ENCODE measurements at regions not wholly inside any gene's neighbourhood (a gene's known extent, or its start where the extent isn't known, plus 50 kb on each side); places are given as distances from the start of the nearest gene placed in this dataset.
"Not testable (repeated sequence)": the region's sequence is repeated elsewhere in the genome, so short reads cannot be mapped to it uniquely, and the experiment has no call there.

- DNase-seq = no peak
- TF ChIP-seq GATA1 (IDR thresholded peaks at IDR 0.05; ENCODE audit: low read depth, low read length) = no peak
- TF ChIP-seq POLR2A (IDR thresholded peaks at IDR 0.05; ENCODE audit: low read length) = no peak
These were observed 666.2 kb downstream of the SLITRK6 start for GRCh38 chr13:85132986-85133385.

DNA sequence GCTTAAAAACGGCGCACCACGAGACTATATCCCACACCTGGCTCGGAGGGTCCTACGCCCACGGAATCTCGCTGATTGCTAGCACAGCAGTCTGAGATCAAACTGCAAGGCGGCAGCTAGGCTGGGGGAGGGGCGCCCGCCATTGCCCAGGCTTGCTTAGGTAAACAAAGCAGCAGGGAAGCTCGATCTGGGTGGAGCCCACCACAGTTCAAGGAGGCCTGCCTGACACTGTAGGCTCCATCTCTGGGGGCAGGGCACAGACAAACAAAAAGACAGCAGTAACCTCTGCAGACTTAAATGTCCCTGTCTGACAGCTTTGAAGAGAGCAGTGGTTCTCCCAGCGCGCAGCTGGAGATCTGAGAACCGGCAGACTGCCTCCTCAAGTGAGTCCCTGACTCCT lies 675.7 kb downstream of the SLITRK6 start:
- DNase-seq = not testable (repeated sequence)

GRCh38 chr13:85108356-85108755 lies 690.9 kb downstream of the SLITRK6 start:
- TF ChIP-seq GATA1 (IDR thresholded peaks at IDR 0.05; ENCODE audit: low read depth, low read length) (no peak), POLR2A (IDR thresholded peaks at IDR 0.05; ENCODE audit: low read length) (no peak)
- DNase-seq = no peak

DNA sequence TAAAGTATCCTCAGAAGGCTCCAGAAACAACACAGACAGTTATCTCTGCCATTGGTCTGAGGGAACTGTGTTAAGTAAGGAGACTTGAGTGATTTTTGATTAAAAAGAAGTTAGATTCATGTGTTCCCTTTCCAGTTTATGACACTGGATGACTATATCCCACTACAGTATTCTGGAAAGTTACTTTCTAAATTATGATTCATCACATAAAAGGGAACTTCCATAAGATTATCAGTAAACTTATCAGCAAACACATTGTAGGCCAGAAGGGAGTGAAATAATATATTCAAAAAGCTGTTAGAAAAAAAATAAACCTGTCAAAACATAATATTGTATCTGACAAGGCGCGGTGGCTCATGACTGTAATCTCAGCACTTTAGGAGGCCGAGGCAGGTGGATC lies 700.0 kb downstream of the SLITRK6 start:
- TF ChIP-seq POLR2A (IDR thresholded peaks at IDR 0.05; ENCODE audit: low read length) = no peak
- TF ChIP-seq GATA1 (IDR thresholded peaks at IDR 0.05; ENCODE audit: low read depth, low read length) = no peak
- no peak for DNase-seq

- peak; percentile 51 to 76 for DNase-seq
- TF ChIP-seq POLR2A (IDR thresholded peaks at IDR 0.05; ENCODE audit: low read length) (no peak), GATA1 (IDR thresholded peaks at IDR 0.05; ENCODE audit: low read depth, low read length) (no peak)
These were observed 703.6 kb downstream of the SLITRK6 start for GRCh38 chr13:85095418-85096272.

DNA sequence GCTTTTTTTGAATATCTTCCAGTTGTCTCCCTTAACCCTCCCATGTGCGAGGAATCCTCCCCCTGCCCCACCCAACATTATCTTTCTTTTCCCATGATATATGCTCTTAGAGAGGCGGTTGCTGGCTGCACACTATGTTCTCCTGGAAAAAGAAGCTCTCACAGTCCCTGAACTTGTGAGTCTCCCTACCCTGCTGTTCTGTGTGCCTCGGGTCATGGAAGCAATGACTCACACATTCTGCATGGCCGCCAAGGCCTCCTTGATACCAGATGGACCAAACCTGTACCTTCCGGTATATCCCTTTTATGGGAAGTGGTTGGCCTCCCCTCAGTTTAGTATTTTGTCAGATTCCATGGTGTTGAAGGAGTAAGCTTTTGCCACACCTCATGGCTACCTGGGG lies 705.4 kb downstream of the SLITRK6 start:
- DNase-seq = peak; percentile 36
- TF ChIP-seq GATA1 (IDR thresholded peaks at IDR 0.05; ENCODE audit: low read depth, low read length) (no peak), POLR2A (IDR thresholded peaks at IDR 0.05; ENCODE audit: low read length) (no peak)

GRCh38 chr13:85091631-85092234 lies 707.5 kb downstream of the SLITRK6 start:
- TF ChIP-seq POLR2A (IDR thresholded peaks at IDR 0.05; ENCODE audit: low read length) (no peak), GATA1 (IDR thresholded peaks at IDR 0.05; ENCODE audit: low read depth, low read length) (no peak)
- DNase-seq = peak; percentile 51 to 52

GRCh38 chr13:85089186-85089585 lies 710.0 kb downstream of the SLITRK6 start:
- TF ChIP-seq GATA1 (IDR thresholded peaks at IDR 0.05; ENCODE audit: low read depth, low read length) (no peak), POLR2A (IDR thresholded peaks at IDR 0.05; ENCODE audit: low read length) (no peak)
- DNase-seq = no peak

DNA sequence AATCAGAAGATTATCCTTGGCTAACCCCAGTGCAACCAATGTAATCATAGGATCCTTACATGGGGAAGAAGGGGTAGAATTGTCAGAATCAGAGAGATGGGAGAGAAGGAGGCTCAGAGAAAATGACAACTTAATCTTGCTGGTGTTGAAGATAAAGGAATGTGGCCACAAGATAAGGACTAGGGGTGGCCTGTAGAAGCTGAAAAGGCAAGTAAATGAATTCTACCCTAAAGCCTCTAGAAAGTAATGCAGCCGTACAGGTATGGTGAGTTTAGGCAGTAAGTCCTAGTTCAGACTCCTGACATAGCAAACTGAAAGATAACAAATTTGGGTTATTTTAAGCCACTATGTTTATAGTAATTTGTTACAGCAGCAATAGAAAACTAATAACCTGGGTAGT lies 718.5 kb downstream of the SLITRK6 start:
- TF ChIP-seq GATA1 (IDR thresholded peaks at IDR 0.05; ENCODE audit: low read depth, low read length) (no peak), POLR2A (IDR thresholded peaks at IDR 0.05; ENCODE audit: low read length) (no peak)
- DNase-seq = peak; percentile 75 to 94

DNA sequence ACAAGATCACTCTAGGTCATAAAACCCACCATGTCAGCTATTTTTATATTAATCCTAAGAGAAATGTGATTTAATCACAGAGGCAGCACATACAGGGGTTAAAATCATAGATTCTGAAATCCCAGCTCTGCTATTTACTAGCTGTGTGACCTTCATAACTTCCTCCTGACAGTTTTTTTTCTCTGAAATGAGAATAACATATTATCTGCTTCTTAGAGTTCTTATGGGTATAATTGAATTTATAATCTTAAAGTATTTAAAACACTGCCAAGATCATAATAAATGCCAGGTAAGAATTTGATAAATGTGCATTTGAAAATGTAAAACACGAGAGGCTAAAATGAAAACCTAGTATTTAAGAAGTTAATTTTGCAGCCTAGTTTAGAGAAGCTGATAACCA lies 722.9 kb downstream of the SLITRK6 start:
- DNase-seq = no peak
- TF ChIP-seq POLR2A (IDR thresholded peaks at IDR 0.05; ENCODE audit: low read length) = no peak
- TF ChIP-seq GATA1 (IDR thresholded peaks at IDR 0.05; ENCODE audit: low read depth, low read length) = no peak

DNA sequence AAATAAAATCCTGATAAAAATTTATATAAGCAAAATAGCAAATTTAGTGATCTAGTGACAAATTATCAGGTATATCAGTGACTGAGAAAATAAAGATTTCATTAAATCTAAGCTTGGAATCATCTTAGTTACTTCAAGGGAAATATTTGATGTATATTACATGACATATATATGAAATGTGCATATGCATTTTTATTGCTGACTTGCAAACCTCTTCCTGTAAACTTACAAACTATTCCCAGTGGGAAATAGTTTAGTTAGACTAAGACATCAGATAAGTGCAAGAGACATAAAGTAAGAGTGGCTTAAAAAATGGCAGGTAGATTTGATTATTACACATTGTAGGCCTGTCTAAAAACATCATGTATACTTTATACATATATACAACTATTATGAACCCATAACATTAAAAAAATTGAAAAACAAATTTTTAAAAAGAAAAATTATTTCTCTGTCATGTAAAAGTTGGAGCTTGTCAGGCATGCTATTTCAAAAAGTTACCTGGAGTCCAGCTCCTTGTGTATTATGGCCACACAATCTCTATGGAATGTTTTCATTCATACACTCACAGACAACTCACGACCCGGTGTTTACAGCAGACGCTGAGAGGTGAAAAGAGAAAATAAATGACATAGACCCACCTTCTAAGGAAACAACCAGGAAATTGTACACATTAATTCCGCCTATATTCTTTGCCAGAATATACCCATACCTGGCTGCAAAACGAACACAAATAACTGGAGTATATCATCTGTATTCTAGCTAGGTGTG lies 724.5 kb downstream of the SLITRK6 start:
- no peak for DNase-seq
- TF ChIP-seq GATA1 (IDR thresholded peaks at IDR 0.05; ENCODE audit: low read depth, low read length) = no peak

GRCh38 chr13:85068231-85068630 lies 731.0 kb downstream of the SLITRK6 start:
- TF ChIP-seq GATA1 (IDR thresholded peaks at IDR 0.05; ENCODE audit: low read depth, low read length) (no peak), POLR2A (IDR thresholded peaks at IDR 0.05; ENCODE audit: low read length) (no peak)
- no peak for DNase-seq

DNA sequence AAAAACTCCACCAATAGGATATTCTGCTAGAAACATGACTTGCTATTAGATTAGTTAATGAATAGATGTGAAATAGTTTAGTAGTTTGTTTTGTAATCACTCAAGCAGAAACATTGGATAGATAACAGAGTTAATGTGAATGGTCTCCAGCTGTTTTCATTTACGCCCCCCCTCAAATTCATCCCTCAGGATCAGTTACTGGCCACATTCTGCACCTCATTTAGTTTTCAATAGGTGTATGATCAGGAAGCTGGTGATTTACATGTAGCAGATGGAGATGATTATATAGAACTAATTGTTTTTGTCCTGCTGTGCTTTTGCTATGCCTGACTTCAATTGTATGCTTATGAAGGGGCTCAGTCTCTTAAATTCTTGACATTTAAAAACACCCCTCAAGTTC lies 759.0 kb downstream of the SLITRK6 start:
- TF ChIP-seq GATA1 (IDR thresholded peaks at IDR 0.05; ENCODE audit: low read depth, low read length) = no peak
- no peak for TF ChIP-seq POLR2A (IDR thresholded peaks at IDR 0.05; ENCODE audit: low read length)

GRCh38 chr13:85031771-85032170 lies 767.4 kb downstream of the SLITRK6 start:
- TF ChIP-seq POLR2A (IDR thresholded peaks at IDR 0.05; ENCODE audit: low read length) = no peak
- no peak for TF ChIP-seq GATA1 (IDR thresholded peaks at IDR 0.05; ENCODE audit: low read depth, low read length)
- DNase-seq = no peak

More for the DNA sequence above, 759.0 kb downstream of the SLITRK6 start:
- no peak for DNase-seq

Data from erythroblast (primary cell).